ENCODE measurements at regions not wholly inside any gene's neighbourhood (a gene's known extent, or its start where the extent isn't known, plus 50 kb on each side); places are given as distances from the start of the nearest gene placed in this dataset.

- Histone ChIP-seq H3K27ac (no peak overlapping the region), H3K4me3 (no peak overlapping the region), H3K27me3 (no peaks in the 10 kb centered on the region), H3K4me1 (ENCODE audit: low read depth) (no peaks in the 10 kb centered on the region), H3K9me3 (ENCODE audit: low read depth) (no peaks in the 10 kb centered on the region), H3K36me3 (no peaks in the 10 kb centered on the region)
- DNase-seq (ENCODE audit: low read depth in 1 of 2, low spot score in 1 of 2), result no peak
- TF ChIP-seq CTCF (IDR thresholded peaks at IDR 0.05; ENCODE audit: low read depth, low read length), result no peak
These were observed 169.2 kb upstream of the AHR start for GRCh38 chr7:17129218-17129617.

DNA sequence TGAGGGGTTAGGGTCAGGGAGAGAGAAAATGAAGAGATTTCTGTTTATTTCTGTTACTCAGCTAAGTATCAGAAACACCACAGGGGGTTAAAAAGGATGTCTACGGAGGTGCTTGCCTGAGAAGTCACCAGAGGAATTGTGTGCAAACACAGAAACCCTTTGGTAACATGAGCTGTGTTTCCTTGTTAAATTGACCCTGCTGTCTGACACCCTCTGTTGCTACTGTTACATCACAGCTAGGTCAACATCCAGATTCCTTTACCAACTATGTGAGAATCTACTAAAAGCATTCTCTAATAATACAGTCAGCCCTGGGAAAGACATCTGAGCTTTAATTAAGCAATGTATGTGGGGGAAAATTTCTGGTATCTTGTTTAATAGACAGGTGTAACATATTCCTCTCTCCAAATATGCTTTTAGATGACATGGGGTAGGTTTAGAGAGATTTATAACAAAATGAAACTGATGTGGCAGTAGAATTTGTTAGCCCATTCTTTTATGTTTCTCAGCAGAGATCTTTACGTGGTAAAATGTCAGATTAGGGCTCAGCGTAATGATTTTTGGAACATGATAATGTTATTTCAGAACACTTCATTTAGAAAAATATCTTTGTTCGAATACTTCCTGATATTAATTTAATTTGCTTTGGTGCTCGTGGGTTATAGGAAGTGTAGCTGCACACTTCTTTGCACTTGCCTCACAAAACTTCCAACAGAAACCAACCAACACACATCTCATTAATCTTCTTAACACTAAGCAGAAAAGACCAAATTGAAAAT is 168.0 kb upstream of the AHR start:
- Histone ChIP-seq H3K4me3 (no peak overlapping the region), H3K27ac (no peak overlapping the region), H3K27me3 (no peaks in the 10 kb centered on the region), H3K36me3 (no peaks in the 10 kb centered on the region), H3K4me1 (ENCODE audit: low read depth) (no peaks in the 10 kb centered on the region), H3K9me3 (ENCODE audit: low read depth) (no peaks in the 10 kb centered on the region)
- TF ChIP-seq CTCF (IDR thresholded peaks at IDR 0.05; ENCODE audit: low read depth, low read length), result no peak
- DNase-seq (ENCODE audit: low read depth in 1 of 2, low spot score in 1 of 2), result peak; percentile 25 to 81

- Histone ChIP-seq H3K27ac (no peak overlapping the region), H3K36me3 (no peaks in the 10 kb centered on the region), H3K4me1 (ENCODE audit: low read depth) (no peaks in the 10 kb centered on the region), H3K9me3 (ENCODE audit: low read depth) (no peaks in the 10 kb centered on the region), H3K27me3 (no peaks in the 10 kb centered on the region), H3K4me3 (no peak overlapping the region)
- no peak for TF ChIP-seq CTCF (IDR thresholded peaks at IDR 0.05; ENCODE audit: low read depth, low read length)
- DNase-seq (ENCODE audit: low read depth in 1 of 2, low spot score in 1 of 2), result peak; percentile 6 to 56
These were observed 167.4 kb upstream of the AHR start for GRCh38 chr7:17131060-17131345.

DNA sequence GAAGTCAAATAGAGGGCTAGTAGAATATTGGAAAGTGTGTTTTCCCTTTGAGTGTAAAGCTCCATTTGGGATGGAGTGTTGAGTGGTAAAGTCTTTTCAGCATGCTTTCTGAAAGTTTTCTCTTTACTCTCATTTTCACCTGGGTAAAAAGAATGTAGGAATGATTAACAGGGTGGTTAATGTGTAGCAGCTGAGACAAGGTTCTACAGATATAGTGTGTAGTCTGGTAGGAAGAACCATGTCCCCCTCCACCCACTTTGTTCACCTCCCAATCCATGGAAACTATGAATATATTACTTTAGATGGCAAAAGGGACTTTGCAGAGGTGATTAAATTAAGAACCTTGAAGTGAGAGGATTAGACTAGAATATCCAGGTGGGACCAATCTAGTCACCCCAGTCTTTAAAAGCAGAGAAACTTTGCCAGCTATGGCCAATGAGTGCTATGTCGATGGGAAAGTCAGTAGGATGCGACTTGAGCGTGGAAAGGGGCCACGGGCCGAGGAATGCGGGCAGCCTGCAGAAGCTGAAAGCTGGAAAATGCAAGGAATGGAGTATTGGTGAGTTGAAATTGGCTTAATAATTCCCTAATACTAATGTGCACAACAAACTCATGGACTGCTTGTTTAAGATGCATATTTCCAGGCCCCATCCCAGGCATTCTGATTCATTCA is 166.3 kb upstream of the AHR start:
- H3K27ac ChIP-seq, result no peak overlapping the region
- no peak overlapping the region for H3K4me3 ChIP-seq
- H3K27me3 ChIP-seq, result no peaks in the 10 kb centered on the region
- H3K4me1 ChIP-seq (ENCODE audit: low read depth), result no peaks in the 10 kb centered on the region
- no peaks in the 10 kb centered on the region for H3K36me3 ChIP-seq
- no peaks in the 10 kb centered on the region for H3K9me3 ChIP-seq (ENCODE audit: low read depth)
- no peak for TF ChIP-seq CTCF (IDR thresholded peaks at IDR 0.05; ENCODE audit: low read depth, low read length)
- DNase-seq (ENCODE audit: low read depth in 1 of 2, low spot score in 1 of 2), result no peak

- Histone ChIP-seq H3K4me3 (no peak overlapping the region), H3K27me3 (no peaks in the 10 kb centered on the region), H3K9me3 (ENCODE audit: low read depth) (no peaks in the 10 kb centered on the region), H3K27ac (no peak overlapping the region), H3K4me1 (ENCODE audit: low read depth) (no peaks in the 10 kb centered on the region), H3K36me3 (no peaks in the 10 kb centered on the region)
- no peak for TF ChIP-seq CTCF (IDR thresholded peaks at IDR 0.05; ENCODE audit: low read depth, low read length)
- no peak for DNase-seq (ENCODE audit: low read depth in 1 of 2, low spot score in 1 of 2)
These were observed 165.7 kb upstream of the AHR start for GRCh38 chr7:17132726-17133125.

All from cardiac muscle cell (in vitro differentiated cells and primary cell).